Cardiac fibroblast (primary cell): ENCODE measurements at regions not wholly inside any gene's neighbourhood (a gene's known extent, or its start where the extent isn't known, plus 50 kb on each side); places are given as distances from the start of the nearest gene placed in this dataset.

Experiments
- DNase-seq, 2 donors: peaks; one replicate each; pipeline versions ENCODE4 v3.0.0 to v3.0.0-alpha.2; 2010; ENCODE audit warnings: low read depth in 2 of 2
- H3K4me3 ChIP-seq, 2 donors: replicated peaks in 1 of 2; 1 replicate in 1 of 2; 2 replicates in 1 of 2; pipeline ENCODE4 v1.5.1; 2011; ENCODE audit warnings: low read depth in 2 of 2, low read length in 2 of 2, mild to moderate bottlenecking in 2 of 2, moderate library complexity in 1 of 2
- CTCF ChIP-seq: IDR thresholded peaks from one replicate; pipeline ENCODE4 v1.5.1; 2011; ENCODE audit warnings: low read depth, mild to moderate bottlenecking, low read length, inconsistent platforms

GRCh38 chr3:118511402-118511801 lies 523.2 kb downstream of the IGSF11 start:
- H3K4me3 ChIP-seq: no peak overlapping the region
- no peak for DNase-seq
- TF ChIP-seq CTCF: no peak

GRCh38 chr3:118512301-118512700 lies 522.3 kb downstream of the IGSF11 start:
- H3K4me3 ChIP-seq: no peak overlapping the region
- no peak for DNase-seq
- no peak for TF ChIP-seq CTCF

GRCh38 chr3:118525077-118525476 lies 509.6 kb downstream of the IGSF11 start:
- H3K4me3 ChIP-seq: no peak overlapping the region
- TF ChIP-seq CTCF: no peak
- DNase-seq: no peak

- no peak for TF ChIP-seq CTCF
- no peak overlapping the region for H3K4me3 ChIP-seq
- DNase-seq: no peak
Observed at GRCh38 chr3:118526758-118527513, 507.7 kb downstream of the IGSF11 start.

GRCh38 chr3:118527514-118528044 lies 507.1 kb downstream of the IGSF11 start:
- no peak for DNase-seq
- no peak overlapping the region for H3K4me3 ChIP-seq
- TF ChIP-seq CTCF: no peak

GRCh38 chr3:118529554-118529953 lies 505.1 kb downstream of the IGSF11 start:
- no peak for TF ChIP-seq CTCF
- no peak overlapping the region for H3K4me3 ChIP-seq
- no peak for DNase-seq
